IPS-NIHi11 (cell line): ENCODE measurements at regions not wholly inside any gene's neighbourhood (a gene's known extent, or its start where the extent isn't known, plus 50 kb on each side); places are given as distances from the start of the nearest gene placed in this dataset.

Experiments used
- DNase-seq: peaks from one replicate; pipeline ENCODE4 v3.0.0; 2012; ENCODE audit warnings: mixed read lengths, low spot score

DNA sequence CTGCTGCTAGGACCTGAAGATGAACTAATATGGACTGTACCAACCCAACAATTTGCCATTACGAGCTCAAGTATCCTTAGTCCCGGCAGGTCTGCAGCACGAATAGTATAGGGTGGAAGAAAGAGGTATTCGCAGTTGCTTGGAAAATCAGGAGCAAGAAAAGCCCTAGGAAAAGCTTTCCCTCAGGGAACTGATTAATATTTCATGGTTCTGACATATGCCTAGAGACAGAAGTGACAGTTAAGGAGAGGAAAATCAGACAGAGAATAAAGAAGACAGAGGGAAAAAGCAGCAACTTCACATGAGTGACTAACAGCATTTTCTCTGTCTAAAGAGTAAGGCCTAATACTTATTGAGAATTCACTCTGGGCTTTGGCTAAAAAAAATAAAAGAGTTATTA lies 602.9 kb upstream of the ATP2B1 start:
- DNase-seq, result no peak

DNA sequence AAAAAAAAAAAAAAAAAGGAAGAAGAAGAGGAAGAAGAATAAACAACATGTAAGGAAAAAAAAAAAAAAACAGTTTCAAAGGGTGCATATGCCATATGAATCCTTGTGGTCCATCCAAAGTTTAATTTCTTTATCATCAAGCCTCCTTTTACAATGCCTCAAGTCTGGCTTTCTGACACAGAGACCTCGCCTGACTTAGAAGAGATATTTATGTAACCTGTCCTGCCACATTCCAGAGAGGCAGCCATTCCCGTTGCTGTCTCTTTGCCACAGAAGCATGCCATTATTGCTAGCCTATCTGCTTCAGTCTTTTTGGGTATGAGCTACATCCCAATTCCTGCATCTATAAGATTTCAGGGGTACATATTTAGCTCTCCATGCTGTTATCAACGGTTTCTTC lies 596.7 kb upstream of the ATP2B1 start:
- peak; percentile 20 for DNase-seq

DNA sequence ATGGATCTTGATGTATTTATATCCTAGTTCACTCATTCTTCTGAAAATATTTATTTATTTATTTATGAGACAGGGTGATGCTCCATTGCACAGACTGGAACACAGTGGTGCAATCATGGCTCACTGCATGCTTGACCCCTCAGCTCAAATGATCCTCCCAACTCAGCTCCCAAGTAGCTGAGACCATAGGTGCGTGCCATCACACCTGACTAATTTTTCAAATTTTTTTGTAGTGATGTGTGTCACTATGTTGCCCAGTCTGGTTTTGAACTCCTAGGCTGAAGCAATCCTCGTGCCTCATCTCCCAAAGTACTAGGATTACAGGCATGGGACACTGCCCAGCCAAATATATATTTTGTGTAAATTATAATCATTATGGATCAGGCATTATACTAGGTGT lies 595.6 kb upstream of the ATP2B1 start:
- DNase-seq, result no peak

DNA sequence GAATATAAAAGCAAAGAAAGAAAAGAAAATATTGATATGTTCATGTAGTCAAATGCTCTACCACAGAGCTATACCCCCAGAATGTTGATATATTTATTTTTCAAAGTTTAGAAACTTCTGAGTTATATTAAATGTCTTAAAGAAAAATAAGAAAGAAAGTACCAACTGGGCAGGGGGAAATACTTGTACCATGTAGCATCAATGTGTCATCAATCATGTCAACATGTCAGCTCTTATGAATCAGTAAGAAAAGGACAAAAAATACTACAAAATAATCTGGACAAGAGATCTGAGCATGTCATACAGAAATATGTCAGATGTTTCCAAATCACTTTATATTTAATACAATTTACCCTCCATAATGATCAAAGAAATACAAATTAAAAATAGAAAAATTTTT lies 595.1 kb upstream of the ATP2B1 start:
- DNase-seq, result no peak

DNA sequence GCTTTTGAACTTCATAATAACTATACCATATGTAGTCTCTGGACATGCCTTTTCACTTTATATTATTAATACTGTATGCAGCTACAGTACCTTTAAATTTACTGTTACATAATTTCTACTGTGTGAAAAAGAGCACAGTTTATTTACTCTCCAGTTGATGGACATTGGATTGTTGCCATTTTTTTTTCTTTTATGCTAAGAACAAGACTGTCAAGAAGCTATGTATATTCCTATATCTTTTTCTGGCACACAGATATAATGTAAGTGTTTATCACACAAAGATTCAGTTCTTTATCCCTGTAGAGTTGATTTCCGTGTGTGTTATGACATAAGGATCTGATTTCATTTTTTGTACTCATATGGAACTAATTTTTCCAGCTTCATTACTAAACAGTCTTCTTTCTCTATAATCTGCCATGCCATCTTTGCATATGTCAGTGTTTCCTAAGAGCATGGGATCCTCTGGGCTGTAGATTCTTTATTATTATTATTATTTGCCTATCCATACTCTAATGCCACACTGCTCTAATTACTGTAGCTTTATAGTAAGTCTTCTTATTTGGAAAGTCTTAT lies 593.0 kb upstream of the ATP2B1 start:
- no peak for DNase-seq

DNA sequence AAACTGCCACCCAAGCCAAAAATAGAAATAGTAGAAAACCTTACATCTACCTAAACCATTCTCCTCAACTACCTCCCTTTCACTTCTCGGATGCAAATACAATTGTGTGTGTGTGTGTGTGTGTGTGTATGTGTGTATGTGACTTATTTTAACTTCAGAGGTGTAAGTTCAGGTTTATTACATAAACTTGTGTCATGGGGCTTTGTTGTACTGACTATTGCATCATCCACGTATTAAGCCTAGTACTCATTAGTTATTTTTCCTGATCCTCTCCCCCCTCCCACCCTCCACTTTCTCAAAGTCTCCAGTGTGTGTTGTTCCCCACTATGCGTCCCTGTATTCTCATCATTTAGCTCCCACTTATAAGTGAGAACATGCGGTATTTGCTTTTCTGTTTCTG lies 592.5 kb upstream of the ATP2B1 start:
- DNase-seq, result no peak

DNA sequence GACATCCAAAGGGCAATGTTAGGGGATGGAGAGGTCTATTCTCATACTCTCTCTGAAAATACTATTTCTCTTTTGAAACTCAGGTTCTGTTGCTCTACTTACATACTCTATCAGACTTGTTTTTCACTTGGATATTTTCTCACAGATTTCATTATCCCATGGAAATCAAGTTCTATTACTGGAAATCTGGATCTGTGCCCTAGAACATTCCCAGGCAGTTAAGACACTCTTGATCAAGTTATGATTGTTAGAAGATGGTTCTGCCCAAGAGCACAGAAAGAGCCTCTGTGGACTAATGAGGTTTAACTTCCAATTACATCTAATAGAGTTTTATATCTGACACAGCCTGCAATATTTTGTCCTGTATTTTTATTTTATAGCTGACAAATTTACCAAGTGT lies 591.0 kb upstream of the ATP2B1 start:
- DNase-seq, result no peak

DNA sequence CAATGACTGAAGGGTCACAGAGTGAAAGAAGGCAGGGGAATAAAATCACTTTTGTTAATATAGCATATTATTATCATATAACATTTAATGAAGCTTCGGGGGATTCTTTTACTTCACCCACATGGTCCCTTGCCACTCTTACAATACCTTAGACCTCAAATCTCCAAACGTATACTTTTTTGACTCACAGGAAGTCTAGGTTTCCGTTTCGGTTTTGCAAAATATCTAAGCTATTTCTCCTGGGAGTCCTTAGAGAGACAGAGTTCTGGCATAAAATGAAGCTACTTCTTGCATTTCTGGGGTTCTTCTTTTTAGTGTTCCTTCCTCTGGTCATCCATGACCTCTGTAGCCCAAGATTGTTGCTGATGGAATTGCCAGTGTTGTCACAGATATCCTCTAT lies 590.5 kb upstream of the ATP2B1 start:
- DNase-seq, result no peak

DNA sequence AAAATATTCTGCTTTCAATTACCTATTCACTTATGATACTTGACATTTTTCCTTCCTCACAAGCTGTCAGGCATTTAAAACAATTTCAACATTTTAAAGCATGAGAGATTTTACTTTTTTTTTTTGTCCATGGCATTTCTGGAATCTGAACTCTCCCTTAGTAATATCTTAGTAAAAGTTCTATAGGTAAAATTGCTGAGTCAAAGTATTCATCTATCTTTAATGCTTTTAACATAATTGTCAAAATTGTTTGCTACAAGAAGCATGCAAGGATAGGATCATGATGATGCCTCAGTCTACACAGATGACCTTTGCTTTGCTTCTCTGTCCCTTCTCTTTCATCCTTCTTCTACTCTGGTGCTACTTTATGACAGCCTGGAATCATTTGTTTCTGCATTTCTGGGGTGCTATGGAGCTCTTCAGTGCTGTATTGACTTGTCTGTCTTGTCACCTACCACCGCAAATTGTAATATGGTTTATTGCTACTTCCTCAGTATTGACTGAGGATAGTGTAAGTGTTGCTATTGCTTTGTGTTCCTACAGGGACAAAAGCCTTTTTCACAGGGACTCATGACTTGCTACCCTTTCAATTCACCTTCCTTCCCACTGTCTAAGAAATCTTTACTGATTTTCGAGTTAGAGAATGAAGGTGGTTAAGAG lies 589.8 kb upstream of the ATP2B1 start:
- DNase-seq, result no peak

DNA sequence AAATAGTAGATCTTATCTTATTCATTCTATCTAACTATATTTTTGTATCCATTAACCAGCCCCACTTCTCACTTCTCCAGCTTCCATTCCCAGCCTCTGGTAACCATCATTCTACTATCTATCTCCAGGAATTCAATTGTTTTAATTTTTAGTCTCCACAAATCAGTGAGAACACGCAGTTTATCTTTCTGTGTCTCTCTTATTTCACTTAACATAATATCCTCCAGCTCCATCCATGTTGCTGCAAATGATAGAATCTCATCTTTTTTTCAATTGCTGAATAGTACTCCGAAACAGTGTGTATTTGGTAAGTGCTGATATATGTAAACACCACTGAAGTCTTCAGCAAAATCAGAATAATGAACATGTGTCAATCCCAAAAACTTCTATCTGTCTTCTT lies 587.2 kb upstream of the ATP2B1 start:
- no peak for DNase-seq

DNA sequence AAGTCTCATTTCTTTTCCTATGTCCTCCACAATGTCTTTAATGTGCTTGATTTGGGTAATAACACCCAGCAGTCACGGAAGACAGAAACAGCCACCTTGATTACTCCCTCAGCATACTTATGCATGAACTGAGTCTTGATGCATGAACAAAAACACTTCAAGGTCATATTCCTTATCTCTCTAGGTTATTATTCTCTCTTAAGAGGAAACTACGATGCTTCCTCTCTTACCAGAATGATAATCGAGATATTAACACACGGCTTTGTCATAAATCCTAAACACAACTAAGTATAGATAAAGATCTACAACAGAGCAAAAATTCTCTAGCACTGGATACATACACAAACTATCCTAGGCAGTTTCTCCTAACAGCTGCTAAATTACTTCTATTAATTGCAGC lies 583.5 kb upstream of the ATP2B1 start:
- DNase-seq, result no peak

DNA sequence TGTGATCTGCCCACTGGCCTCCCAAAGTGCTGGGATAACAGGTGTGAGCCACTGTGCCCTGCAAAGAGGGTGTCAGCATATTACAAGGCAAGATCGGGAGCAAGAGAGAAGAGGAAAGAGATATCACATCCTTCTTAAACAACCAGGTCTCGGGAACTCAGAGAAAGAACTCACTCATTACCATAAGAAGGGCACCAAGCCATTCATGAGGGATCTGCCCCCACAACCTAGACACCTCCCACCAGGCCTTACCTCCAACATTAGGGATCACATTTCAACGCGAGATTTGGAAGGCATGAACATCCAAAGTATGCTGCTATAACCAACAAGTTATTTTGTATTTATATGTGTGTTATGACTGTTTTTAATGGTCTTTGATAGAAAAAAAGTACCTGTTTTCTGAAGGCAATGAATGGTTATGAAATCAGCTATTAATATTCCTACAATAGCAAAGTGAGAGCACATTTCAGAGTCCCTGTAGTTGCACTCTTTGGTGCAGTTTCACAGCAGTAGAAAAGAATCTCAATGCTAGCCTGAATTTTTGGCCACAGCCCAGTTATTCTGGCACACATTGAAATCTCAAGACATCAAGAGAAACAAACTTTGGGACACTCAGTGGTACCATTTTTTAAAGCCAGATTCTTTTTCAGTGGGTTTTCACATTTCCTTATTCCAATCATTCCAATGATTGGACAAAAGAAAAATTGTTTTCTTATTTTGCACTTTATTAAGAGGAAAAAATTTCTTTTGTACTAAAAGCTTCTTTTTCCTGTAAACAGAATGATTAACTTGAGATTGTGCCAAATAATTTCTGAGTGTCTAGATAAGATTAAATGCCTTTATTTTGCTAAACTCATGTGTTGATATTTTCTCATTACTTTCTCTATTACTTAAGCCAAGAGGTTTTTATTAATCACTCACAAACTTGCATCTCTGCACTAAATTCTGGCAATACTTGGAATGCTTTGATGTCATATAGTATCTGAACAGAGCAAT lies 582.6 kb upstream of the ATP2B1 start:
- DNase-seq, result no peak

DNA sequence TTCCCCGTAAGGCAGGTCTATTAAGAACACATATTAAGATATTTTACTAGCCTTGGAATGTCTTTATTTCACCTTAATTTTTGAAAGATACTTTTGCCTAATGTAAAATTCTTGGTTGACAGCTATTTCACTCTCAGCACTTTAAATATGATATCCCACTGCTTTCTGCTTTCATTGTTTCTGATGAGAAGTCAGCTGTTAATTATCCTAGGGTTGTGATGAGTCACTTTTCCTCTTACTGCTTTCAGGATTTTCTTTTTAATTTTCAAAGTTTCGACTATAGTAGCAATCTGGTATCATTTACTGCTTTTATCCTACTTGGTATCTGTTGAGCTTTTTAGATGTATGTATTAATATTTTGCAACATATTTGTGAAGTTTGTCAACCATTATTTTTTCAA lies 578.9 kb upstream of the ATP2B1 start:
- no peak for DNase-seq

DNA sequence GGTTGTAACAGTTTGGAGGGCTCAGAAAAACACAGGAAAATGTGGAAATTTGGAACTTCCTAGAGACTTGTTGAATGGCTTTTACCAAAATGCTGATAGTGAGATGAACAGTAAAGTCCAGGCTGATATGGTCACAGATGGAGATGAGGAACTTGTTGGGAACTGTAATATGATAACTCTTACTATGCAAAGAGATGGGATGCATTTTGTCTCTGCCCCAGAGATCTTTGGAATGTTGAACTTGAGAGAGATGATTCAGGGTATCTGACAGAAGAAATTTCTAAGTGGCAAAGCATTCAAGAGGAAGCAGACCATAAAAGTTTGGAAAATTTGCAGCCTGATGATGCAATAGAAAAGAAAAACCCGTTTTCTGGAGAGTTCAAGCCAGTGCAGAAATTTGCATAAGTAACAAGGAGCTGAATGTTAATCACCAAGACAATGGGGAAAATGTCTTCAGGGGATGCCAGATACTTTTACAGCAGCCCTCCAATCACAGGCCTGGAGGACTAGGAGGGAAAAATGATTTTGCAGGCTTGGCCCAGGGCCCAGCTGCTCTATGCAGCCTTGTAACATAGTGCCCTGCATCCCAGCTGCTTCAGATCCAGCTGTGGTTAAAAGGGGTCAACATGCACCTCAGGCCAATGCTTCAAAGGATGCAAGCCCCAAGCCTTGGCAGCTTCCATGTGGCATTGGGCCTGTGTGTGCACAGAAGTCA lies 572.7 kb upstream of the ATP2B1 start:
- DNase-seq, result no peak

DNA sequence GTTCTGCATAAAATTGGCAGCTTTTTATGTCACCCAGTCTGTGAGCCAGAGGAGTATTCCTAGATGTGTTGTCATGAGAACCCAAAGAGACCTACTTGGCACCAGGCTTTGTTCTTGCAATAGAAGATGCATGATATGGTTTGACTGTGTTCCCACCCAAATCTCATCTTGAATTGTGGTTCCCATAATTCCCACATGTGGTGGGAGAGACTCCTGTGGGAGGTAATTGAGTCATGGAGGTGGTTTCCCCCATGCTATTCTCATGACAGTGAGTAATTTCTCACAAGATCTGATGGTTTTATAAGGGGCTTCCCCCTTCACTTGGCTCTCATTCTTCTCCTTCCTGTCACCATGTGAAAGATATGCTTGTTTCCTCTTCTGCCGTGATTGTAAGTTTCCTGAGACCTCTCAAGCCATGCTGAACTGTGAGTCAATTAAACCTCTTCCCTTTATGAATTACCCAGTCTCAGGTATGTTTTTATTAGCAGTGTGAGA lies 572.0 kb upstream of the ATP2B1 start:
- no peak for DNase-seq

DNA sequence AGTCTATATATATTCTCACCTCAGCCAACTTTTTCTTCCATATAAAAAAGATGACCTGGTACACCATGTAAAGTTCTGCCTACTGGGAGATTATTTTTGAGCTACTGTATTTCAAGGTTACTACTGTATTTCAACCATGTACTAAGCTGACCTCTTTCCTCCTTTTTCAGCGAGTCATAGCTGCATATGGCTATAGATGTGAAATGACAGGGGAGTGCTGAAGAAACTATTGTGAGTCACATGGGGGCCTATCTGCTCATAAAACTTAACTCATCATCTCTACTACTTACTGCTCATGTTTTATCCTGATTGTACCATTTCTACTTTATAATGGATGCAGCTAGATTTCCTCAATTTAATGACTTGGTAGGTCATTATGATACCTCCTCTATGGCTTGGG lies 571.4 kb upstream of the ATP2B1 start:
- DNase-seq, result no peak

DNA sequence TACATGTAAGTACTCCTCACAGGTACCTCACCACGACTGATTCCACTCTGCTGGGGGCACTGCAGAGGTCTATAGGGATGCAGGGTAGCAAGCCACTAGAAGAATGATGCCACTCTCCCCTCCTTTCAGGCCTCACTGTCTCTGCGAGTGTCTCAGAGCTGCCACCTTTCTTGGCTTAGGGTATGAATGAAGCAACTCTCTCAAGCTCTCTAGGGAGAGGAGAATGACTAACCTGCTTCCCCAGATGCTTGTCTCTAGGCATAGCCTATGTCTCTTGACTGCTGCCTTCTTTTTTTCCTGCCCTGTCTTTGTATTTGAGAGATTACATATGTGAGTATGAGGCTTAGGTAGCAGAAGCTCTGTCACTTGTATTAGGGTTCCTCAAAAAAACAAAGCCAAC lies 566.5 kb upstream of the ATP2B1 start:
- DNase-seq, result no peak

DNA sequence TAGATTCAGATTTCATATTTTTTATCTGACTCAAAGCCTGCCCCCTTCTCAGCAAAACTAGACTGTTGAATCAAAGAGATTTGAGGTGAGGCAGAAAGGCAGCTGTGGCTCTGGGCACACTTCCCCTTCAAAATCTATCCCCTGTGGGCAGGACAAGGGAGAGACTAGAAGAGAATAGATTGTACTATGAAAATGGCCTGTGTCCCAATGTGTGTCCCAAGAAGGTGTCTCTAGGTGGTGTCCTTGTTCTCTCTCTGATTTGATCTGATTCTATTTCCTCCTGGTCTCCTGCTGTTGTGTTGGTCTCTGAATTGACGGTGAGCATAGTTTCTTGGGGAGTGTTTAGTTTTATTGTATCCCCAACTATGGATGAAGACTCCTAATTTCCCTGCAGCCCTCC lies 565.8 kb upstream of the ATP2B1 start:
- no peak for DNase-seq

DNA sequence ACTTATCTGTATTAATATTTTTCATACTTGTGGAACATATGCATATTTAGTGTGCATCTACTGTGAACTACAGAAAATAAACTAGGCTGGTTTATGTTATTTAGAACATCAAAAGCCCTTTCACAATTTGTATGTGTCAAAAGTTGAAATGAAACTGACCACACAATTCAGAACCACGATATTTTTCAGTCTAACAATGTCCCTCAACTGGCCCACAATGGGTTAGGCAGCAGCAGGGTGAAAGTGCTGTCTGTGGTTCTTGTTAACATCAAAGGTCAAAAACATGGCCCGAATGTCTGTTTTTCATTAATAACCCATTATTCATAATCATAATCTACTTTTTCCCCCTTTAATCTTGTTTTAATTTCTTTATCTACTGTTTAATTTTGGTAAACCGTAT lies 559.9 kb upstream of the ATP2B1 start:
- DNase-seq, result no peak

DNA sequence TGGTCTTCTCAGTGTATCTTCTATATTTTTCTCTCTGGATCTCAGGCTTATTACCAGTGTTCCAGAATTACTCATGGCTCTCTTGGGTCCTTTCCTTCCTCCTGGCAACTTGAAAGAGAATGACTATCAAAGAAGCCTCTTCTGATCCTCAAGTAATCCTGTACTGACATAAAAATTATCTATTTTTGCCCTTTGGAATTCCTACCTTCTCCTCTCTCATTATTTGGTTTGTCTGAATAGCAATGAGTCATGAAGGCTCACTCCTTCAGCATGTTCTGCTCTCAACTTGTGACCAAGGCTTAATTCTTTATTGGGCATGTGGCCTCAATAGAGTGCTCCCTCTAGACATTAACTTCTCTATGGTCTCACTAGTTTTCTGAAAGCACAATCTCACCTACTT lies 553.6 kb upstream of the ATP2B1 start:
- DNase-seq, result no peak

DNA sequence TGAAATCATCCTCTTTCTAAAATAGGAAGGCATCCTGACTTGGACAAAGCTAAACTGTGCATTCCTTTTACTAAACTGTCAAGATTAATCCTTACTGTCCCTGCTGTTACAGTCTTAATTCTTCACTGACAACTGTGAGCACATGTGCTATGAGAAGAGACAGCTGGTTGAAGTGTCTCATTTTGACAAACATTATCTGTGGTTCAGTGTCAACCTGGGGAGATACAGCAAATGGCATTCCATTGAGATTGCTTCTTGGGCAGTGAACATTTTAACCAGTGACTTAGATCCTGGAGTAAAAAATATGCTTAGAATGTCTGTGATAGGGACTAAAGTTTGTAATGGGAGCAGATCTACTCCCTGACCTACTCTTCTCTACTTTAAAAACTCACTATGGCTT lies 552.6 kb upstream of the ATP2B1 start:
- no peak for DNase-seq

DNA sequence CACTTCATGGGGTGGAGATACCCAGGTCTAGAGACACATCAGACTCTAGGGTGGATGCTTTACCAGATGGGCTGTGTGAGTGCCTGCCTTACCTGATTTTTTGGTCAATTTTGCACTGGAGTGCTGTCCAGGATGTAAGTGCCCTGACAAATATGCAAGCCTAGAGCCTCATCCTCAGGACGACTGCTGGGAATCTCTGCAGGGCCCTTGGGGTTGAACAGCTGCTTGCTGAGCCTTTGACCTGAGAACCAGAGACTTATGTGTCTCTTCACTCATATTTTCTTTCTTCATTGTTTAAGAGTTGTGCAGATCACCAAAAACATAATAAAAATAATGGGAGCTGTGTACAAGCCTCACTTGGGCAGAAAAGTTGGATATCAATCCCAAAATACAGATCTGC lies 551.5 kb upstream of the ATP2B1 start:
- DNase-seq, result no peak
